ENCODE measurements at regions not wholly inside any gene's neighbourhood (a gene's known extent, or its start where the extent isn't known, plus 50 kb on each side); places are given as distances from the start of the nearest gene placed in this dataset.

DNA sequence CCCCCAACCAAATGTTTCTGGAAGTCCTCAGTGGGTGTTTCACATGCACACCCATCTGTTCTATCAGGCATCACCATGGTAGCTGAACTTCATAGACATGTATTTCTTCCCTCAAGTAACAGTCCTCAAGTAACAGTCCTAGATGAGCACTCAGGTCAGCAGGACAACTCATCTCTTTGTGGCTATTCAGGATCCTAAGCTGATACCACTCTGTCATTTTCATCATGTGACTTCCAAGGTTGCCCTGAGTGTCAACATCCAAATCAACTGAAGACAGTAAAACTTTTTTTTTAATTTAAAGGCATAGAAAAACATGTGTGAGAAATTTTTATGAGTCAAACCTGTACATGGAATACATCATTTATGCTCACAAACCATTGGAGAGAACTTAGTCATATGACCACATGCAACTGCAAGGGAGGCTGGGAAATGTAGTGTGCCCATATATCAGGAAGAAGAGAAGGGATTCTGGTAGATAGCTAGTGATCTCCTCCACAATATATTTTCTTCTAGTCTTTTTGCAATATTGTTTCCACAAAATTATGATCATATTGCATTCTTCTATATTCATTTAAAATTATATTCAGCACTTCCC, 64.2 kb upstream of the FST start:
- ChIA-PET POLR2A (ENCODE audit: low non-redundant PET) (interaction anchor here (0.6 kb wide), 1 partner anchor 83 kb away, joined by 3 read pairs; no protein-coding TSS in a partner anchor), CTCF (interaction anchor here (0.7 kb wide), 1 partner anchor 39 kb away, joined by 3 read pairs; no protein-coding TSS in a partner anchor)
- TF ChIP-seq, protein P1, sequence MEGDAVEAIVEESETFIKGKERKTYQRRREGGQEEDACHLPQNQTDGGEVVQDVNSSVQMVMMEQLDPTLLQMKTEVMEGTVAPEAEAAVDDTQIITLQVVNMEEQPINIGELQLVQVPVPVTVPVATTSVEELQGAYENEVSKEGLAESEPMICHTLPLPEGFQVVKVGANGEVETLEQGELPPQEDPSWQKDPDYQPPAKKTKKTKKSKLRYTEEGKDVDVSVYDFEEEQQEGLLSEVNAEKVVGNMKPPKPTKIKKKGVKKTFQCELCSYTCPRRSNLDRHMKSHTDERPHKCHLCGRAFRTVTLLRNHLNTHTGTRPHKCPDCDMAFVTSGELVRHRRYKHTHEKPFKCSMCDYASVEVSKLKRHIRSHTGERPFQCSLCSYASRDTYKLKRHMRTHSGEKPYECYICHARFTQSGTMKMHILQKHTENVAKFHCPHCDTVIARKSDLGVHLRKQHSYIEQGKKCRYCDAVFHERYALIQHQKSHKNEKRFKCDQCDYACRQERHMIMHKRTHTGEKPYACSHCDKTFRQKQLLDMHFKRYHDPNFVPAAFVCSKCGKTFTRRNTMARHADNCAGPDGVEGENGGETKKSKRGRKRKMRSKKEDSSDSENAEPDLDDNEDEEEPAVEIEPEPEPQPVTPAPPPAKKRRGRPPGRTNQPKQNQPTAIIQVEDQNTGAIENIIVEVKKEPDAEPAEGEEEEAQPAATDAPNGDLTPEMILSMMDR (conservative IDR thresholded peaks at IDR 0.05; ENCODE audit: low read depth): no peak
- H3K27ac ChIP-seq: no peak overlapping the region
- DNase-seq (ENCODE audit: low spot score): peak; percentile 45

DNA sequence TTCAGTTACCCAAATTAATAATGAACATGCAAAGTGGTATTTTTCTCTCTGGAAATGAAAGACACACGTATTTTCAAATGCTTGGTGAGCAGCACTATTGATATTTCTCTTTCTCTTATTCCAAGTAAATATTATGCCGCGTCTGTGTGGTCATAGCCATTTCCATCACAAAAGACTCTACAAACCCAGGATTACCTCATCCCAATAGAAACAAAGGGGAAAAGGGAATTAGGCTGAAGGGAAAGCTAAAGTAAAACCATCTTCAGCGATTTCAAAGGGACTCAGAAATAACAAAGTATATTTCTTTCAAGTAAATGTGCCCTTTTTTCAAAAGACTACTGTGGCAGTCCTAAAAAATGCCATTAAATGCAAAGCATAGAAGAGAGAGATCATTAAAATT, 62.0 kb upstream of the FST start:
- POLR2A ChIA-PET (ENCODE audit: low non-redundant PET): no interaction called here
- CTCF ChIA-PET: interaction anchor here (0.6 to 1.3 kb wide), 4 partner anchors 12 to 893 kb away, joined by 3 read pairs; no protein-coding TSS in a partner anchor
- TF ChIP-seq, protein P1 (conservative IDR thresholded peaks at IDR 0.05; ENCODE audit: low read depth): no peak
- no peak for DNase-seq (ENCODE audit: low spot score)
- no peak overlapping the region for H3K27ac ChIP-seq

DNA sequence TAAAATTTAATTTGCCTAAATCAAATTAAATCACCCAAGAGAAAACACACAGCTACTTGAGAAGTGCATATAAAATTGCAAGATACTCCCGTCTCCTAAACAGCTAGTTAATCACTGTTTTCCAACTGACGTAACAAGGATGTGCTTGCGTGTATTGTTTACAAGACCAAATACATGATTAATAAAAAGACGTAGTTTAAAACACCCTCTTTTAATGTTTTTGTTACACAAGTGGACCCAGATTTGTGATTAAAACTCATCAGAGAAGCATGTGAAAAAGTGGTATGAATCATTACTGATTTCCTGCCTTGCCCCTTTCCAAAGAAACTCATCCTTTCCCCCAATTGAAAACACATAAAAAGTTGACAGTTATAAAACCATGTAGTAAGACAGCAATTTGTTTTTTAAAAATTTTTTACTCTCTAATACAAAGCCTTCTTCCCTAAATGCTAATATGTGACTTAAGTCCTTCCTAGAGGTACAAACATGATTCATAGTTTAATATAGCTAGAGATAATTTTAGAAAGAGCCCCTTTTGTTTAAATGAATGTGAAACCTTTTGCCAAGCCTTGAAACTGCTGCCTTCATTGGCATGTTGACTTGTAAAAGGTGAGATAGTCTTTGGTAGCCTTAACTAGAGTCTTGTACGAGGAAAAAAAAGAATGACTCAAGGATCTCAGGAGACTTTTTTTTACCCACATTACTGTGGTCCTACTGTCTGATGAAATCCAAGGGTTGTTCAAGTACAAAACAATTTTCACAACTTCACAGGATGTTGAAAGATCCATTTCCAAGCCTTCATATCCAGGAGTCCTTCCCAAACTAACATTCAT, 61.4 kb upstream of the FST start:
- CTCF ChIA-PET: interaction anchor here (0.6 to 1.3 kb wide), 3 partner anchors 12 to 892 kb away, joined by 3 read pairs; no protein-coding TSS in a partner anchor
- TF ChIP-seq, protein P1 (conservative IDR thresholded peaks at IDR 0.05; ENCODE audit: low read depth): no peak
- POLR2A ChIA-PET (ENCODE audit: low non-redundant PET): no interaction called here
- peak; percentile 83 for DNase-seq (ENCODE audit: low spot score)
- H3K27ac ChIP-seq: no peak overlapping the region; the same call in 1 of the 2 replicates

DNA sequence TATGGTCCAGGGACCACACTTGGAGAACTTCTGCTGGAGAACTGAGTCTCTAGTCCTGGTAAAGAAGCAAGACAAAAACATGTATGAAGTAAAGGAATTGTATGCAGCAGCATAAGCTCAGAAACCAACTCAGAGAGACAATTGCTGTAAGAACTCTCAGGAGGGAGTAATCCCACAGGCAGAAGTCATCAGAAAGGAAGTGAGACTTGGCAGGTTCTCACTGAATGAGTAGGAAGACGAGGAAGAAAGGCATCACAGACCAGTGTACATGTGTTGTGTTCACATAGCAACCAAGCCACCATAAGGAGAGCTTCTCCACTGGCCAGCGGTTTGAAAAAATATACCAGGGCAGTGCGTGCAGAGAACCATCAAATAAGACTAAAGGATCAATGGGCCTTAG, 57.9 kb upstream of the FST start:
- TF ChIP-seq, protein P1 (conservative IDR thresholded peaks at IDR 0.05; ENCODE audit: low read depth): no peak
- ChIA-PET POLR2A (ENCODE audit: low non-redundant PET) (no interaction called here), CTCF (interaction anchor here (1.0 to 1.1 kb wide), 3 partner anchors 11 to 812 kb away, joined by 3 to 4 read pairs (median 4); no protein-coding TSS in a partner anchor)
- no peak for DNase-seq (ENCODE audit: low spot score)
- no peak overlapping the region for H3K27ac ChIP-seq

DNA sequence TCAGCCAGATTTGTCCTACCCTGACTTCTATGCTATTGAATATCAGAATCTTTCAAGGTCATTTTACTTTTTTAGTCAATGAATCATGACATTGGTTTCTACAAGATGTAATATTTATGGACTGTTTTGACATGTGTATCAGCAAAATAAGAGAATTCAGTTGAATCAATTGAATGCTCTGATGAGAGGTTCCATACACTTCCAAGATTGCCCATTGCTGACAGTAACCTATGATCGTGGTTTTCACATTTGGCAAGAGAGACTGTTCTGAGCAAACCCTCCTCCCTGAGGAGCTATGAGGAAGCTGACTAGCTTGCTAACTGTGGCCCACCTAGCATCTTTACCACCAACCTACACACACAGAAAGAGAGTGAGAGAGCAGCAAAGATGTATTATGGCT, 56.7 kb upstream of the FST start:
- POLR2A ChIA-PET (ENCODE audit: low non-redundant PET): no interaction called here
- TF ChIP-seq, protein P1 (conservative IDR thresholded peaks at IDR 0.05; ENCODE audit: low read depth): no peak
- CTCF ChIA-PET: interaction anchor here (0.7 kb wide), 1 partner anchor 8 kb away, joined by 3 read pairs; no protein-coding TSS in a partner anchor
- H3K27ac ChIP-seq: no peak overlapping the region
- DNase-seq (ENCODE audit: low spot score): no peak
